ENCODE measurements at regions not wholly inside any gene's neighbourhood (a gene's known extent, or its start where the extent isn't known, plus 50 kb on each side); places are given as distances from the start of the nearest gene placed in this dataset.

GRCh38 chr4:84417997-84418709, 80.9 kb downstream of the NKX6-1 start:
- no peak for ATAC-seq
- no peaks in the 10 kb centered on the region for H3K27me3 ChIP-seq (ENCODE audit: control insufficient read depth, insufficient read depth, low read length)
- intact Hi-C loops (cut with micrococcal nuclease; ENCODE audit: unreplicated experiment), result no loop called here
- BruUV-seq (replicated peaks), result no TSS peak
- ChIA-PET CTCF (no interaction called here), POLR2A (no interaction called here)
- H3K36me3 ChIP-seq (ENCODE audit: control insufficient read depth, insufficient read depth, low read length), result no peaks in the 10 kb centered on the region
- DNase-seq (ENCODE audit: low read depth, low spot score), result no peak
- no peaks in the 10 kb centered on the region for H3K9me3 ChIP-seq (ENCODE audit: control insufficient read depth, insufficient read depth, low read depth, low read length)
- no peak overlapping the region for H3K4me3 ChIP-seq (ENCODE audit: low read depth in 2 of 2, low read length in 2 of 2)
- TF ChIP-seq REST (IDR thresholded peaks at IDR 0.05; ENCODE audit: insufficient read depth in 1 of 2, low read depth in 2 of 2, low read length in 1 of 2), result no peak
- no peak overlapping the region for H3K27ac ChIP-seq (ENCODE audit: low read length)
- in situ Hi-C loops (cut with HindIII; ENCODE audit: low pct_unique_long_range_greater_than_20kb, low sequenced_read_pairs), result no loop called here
- no peaks in the 10 kb centered on the region for H3K4me1 ChIP-seq (ENCODE audit: control insufficient read depth, insufficient read depth, low read length)

- DNase-seq (ENCODE audit: low read depth, low spot score), result no peak
- H3K4me3 ChIP-seq (ENCODE audit: low read depth in 2 of 2, low read length in 2 of 2), result no peak overlapping the region
- TF ChIP-seq POLR2AphosphoS5 (IDR thresholded peaks at IDR 0.05; ENCODE audit: low read depth, low read length) (no peak), REST (IDR thresholded peaks at IDR 0.05; ENCODE audit: insufficient read depth in 1 of 2, low read depth in 2 of 2, low read length in 1 of 2) (no peak), TCF7L2 (IDR thresholded peaks at IDR 0.05; ENCODE audit: low read depth, low read length) (no peak), CTCF (IDR thresholded peaks at IDR 0.05) (no peak)
- POLR2A ChIA-PET, result no interaction called here
- in situ Hi-C loops (cut with HindIII; ENCODE audit: low pct_unique_long_range_greater_than_20kb, low sequenced_read_pairs), result no loop called here
- no peaks in the 10 kb centered on the region for H3K27me3 ChIP-seq (ENCODE audit: control insufficient read depth, insufficient read depth, low read length)
- no peaks in the 10 kb centered on the region for H3K36me3 ChIP-seq (ENCODE audit: control insufficient read depth, insufficient read depth, low read length)
- no peak overlapping the region for H3K27ac ChIP-seq (ENCODE audit: low read length)
- no peaks in the 10 kb centered on the region for H3K9me3 ChIP-seq (ENCODE audit: control insufficient read depth, insufficient read depth, low read depth, low read length)
- BruUV-seq (replicated peaks), result no TSS peak
- intact Hi-C loops (cut with micrococcal nuclease; ENCODE audit: unreplicated experiment), result no loop called here
- H3K4me1 ChIP-seq (ENCODE audit: control insufficient read depth, insufficient read depth, low read length), result no peaks in the 10 kb centered on the region
- ATAC-seq, result no peak
- CTCF ChIA-PET, result no interaction called here
Measured at GRCh38 chr4:84413976-84414375, 85.1 kb downstream of the NKX6-1 start.
